ENCODE measurements at regions not wholly inside any gene's neighbourhood (a gene's known extent, or its start where the extent isn't known, plus 50 kb on each side); places are given as distances from the start of the nearest gene placed in this dataset.

- TF ChIP-seq CEBPB (IDR thresholded peaks at IDR 0.05; ENCODE audit: borderline replicate concordance in 1 of 2, low read depth in 2 of 2, low read length in 2 of 2): no peak
- no peak for TF ChIP-seq YY1 (IDR thresholded peaks at IDR 0.05; ENCODE audit: low read depth, low read length)
- no peak for TF ChIP-seq ZNF274 (IDR thresholded peaks at IDR 0.05; ENCODE audit: insufficient read depth, insufficient read length)
- TF ChIP-seq CBX5 (IDR thresholded peaks at IDR 0.05; ENCODE audit: low read depth): no peak
- TF ChIP-seq POLR2AphosphoS2 (IDR thresholded peaks at IDR 0.05; ENCODE audit: low read depth, low read length): no peak
- no peak for TF ChIP-seq KDM1A (IDR thresholded peaks at IDR 0.05; ENCODE audit: borderline replicate concordance)
- no peak for TF ChIP-seq EGR1 (IDR thresholded peaks at IDR 0.05; ENCODE audit: borderline replicate concordance in 1 of 2, low read depth in 2 of 2, low read length in 2 of 2)
- no peak for TF ChIP-seq CTCF (IDR thresholded peaks at IDR 0.05 in 2 of 3, conservative IDR thresholded peaks at IDR 0.05 in 1 of 3; ENCODE audit: control insufficient read depth in 2 of 3, extremely low read depth in 1 of 3, insufficient read depth in 1 of 3, low read depth in 3 of 3, low read length in 3 of 3)
- no peak for TF ChIP-seq EP300 (IDR thresholded peaks at IDR 0.05; ENCODE audit: borderline replicate concordance in 1 of 2, control insufficient read depth in 1 of 2, low read depth in 2 of 2, low read length in 2 of 2)
Observed at GRCh38 chr7:56605146-56605545, 488.9 kb upstream of the NUPR2 start.

All from GM12878 (cell line).